GM21576 (cell line): ENCODE measurements at regions not wholly inside any gene's neighbourhood (a gene's known extent, or its start where the extent isn't known, plus 50 kb on each side); places are given as distances from the start of the nearest gene placed in this dataset.

Experiments used
- ATAC-seq: cut with Tn5 transposase; IDR thresholded peaks from one replicate; pipeline ENCODE4 v1.9.1; 2021; ENCODE audit warnings: mild to moderate bottlenecking, moderate library complexity; ENCODE audit not compliant: unreplicated experiment

DNA sequence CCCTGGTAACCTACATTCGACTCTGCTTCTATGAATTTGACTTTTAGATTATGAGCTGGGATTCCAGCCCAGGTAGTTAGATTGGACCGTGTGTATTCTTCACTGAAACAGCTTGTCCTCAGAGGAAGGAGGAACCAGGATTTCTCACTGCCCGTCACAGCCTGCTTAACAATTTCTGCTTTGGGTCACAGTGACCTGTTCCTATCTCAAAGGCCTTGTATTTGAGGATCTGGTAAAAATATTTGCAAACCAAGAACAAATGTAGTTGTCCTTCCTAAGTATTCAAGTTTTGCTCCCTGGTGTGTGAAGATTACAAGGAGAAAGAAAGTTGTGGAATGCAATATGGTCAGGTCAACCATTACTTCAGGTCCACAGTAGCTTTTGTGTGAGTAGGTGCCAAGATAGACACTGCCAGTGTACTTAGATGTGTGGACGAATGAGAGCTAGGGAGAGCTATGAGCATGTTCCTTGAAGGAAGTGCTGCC is 55.1 kb downstream of the KIF4B start:
- no peak for ATAC-seq

DNA sequence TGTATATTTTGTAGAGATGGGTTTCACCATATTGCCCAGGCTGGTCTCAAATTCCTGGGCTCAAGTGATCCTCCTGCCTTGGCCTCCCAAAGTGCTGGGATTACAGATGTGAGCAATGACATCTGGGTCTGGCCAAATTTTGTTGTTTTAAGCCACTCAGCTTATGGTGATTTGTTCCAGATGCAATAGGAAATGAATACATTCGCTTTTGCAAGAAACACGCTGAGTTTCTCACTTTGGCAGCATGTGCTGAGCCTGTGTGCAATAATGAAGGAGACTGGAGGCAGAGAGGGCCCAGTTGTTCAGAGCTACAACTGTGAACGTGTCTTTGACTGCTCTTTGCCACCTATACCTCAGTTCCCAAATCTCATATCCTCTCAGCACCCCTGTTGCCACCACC is 56.4 kb downstream of the KIF4B start:
- no peak for ATAC-seq

DNA sequence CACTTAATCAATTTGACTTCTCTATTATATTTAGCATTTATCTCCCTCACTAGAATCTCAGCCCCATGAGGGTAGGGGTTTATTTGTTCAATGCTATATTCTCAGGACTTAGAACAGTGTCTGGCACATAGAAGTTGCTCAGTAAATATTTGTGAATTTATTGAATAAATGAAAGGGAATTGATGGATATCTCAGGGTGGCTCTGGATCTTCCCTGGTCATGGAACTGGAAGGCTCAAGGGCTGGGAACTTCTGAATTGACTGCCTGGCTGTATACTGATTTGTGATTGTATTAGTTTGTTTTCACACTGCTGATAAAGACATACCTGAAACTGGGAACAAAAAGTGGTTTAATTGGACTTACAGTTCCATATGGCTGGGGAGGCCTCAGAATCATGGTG is 57.2 kb downstream of the KIF4B start:
- ATAC-seq, result no peak

DNA sequence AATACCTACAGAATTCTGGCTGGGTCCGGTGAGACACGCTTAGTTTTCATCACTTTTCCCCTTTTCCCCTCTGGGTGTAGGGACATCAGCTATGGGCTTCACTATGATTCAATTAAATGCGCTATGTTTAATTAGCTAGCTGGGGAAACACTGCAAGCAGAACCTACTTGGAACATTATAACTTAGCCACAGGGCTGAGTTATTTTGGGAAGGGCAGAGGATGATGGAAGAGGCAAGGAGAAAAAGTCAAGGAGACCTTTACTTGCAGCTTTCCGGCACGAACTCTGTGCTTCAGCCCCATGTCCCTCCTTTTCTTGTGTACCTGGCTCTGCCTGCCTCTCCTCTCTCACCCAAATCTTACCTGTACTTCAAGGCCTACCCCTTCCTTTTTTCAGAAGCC is 62.8 kb downstream of the KIF4B start:
- no peak for ATAC-seq

DNA sequence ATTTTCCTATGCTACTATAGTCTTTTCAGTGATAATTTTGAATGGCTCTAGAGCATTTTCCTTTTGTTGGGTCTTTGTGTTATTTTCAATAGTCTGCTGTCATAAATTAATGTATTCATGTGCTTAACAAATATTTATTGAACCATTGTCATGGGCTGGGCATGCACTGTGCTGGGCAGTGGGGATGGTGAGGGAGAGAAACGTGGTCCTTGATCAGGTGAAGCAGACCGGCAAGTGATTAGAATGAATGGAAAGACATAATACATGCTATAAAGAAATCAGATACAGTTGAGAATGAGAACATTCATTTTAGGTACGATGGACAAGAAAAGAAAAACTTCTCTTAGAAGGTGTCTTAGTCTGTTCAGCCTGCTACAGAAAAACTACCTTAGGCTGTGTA is 66.1 kb downstream of the KIF4B start:
- no peak for ATAC-seq

DNA sequence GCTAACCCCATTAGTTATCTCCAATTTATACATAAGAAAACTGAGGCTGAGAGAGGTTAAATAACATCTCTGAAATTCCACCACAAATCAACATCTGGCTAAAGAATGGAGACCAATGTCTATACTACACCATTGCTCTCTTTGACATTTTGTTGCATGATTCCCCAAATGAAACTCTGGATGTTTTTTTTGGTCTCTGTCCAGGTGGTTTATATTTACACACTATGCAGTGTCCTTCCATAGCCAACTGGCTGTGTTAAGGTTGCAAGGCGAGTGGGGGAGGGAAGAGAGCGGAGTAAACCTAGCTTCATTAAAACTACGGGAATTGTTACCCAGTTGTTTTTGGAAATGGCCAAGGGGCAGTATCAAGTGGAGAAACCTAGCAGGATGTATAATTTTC is 67.2 kb downstream of the KIF4B start:
- no peak for ATAC-seq

DNA sequence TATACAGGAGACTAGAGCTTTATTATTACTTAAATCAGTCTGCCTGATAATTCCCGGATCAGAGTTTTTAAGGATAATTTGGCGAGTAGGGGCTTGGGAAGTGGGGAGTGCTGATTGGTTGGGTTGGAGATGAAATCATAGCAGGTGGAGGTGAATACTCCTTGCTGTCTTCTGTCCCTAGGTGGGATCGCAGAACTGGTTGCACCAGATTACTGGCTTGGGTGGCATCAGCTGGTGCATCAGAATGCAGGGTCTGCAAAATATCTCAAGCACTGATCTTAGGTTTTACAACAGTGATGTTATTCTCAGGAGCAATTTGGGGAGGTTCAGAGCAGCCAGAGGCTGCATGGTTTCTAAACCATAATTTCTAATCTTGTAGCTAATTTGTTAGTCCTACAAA is 68.1 kb downstream of the KIF4B start:
- ATAC-seq, result no peak

DNA sequence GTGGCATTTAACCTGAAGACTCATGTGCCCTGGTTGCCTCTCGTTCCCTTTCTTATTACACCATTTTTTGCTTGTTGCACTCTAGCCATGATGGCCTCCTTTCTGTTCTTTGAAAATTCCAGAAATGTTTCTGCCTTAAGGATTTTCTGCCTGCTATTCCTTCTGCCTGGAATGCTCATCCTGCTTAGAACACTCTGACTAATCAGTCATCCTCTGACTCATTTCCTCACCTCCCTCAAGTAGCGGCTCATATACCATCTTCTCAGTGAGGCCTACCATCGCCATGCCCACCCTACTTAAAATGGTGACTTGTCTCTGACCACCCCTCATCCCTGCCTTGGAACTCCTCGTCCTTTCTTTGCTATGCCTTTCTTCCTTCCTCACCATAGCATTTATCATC is 68.8 kb downstream of the KIF4B start:
- ATAC-seq, result no peak

DNA sequence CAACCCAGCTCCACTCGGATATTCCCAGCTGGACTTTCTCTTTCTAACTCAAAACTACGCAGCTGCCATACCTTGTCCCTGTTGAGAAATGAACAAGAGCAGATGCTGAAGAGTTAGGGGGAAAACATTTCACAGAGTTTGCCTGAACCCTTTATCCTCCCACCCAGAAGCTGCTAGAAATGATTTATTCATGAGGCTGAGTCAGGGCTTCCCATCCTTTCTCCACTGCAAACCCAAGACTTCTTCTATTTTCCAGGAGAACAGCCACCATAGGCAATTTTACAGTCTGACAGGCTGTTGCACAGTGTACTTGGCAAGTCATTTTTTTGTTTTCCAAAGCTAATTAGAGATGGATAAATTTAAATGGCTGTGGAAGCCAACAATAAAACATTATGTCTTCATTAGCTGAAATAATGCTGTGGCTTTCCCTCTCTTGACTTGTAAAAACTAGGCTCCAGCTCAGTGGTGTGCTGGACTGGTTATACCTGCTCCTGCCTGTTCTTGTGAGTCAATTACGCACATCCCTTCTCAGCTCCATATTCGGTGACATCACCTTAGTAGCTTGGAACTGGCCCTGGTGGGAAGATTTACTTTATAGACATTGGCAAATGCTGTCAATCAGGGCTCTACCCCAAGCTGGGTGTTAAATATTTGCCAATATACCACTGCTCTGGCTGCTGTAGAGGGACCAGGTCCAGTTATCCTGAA is 71.9 kb downstream of the KIF4B start:
- ATAC-seq, result no peak

DNA sequence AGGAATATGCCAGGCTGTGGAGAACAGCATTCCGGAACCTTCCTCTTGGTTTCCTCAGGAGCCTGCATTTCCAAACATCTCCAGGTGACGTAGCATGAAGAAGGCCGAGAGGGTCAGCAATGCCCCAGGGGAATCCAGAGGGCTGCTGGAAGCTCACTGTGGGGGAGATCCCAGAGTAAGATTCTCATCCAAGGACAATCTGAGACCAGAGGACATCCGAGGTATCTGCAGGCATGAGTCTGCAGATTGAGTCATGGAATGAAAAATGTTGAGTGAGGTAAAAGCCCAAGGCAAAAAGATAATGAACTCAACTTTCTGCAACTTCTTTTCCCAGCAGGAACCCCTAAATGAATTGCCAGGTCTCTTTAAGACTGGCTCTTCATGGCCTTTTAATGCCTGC is 73.5 kb downstream of the KIF4B start:
- ATAC-seq, result no peak

DNA sequence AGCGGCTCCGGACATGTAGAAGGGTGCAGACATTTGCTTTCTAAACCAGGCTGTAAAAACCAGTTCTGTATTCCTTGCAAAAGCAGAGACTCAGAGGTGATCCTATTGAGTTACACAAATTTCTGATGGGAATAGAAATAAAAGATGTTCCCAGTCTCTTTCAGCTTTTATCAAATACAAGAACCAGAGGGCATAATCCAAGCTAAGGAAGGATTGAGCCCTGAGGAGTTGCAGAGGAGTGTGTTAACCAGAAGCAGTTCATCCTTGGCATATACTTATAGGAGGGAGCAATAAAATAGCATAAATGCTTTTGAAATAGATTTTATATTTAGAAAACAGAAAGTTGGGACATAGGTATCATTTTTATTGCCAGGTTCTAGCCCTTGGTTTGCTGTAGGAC is 75.3 kb downstream of the KIF4B start:
- no peak for ATAC-seq

DNA sequence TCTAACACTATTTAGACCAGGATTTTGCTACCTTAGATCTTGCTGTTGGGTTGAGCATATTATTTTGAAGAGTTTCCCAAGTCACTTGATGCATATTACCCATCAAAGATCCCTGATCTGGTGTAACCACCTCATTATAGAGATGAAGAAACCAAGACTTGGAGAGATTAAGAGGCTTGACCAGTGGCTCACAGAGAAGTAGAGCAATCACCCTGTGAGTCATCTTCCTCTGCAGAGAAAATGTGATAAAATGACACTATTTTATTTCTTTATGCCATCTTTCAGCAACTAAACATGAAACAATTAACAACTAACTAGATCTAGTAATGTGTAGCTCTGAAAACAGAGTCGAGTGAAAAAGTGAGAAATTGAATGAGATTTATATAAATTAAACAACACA is 76.1 kb downstream of the KIF4B start:
- no peak for ATAC-seq

DNA sequence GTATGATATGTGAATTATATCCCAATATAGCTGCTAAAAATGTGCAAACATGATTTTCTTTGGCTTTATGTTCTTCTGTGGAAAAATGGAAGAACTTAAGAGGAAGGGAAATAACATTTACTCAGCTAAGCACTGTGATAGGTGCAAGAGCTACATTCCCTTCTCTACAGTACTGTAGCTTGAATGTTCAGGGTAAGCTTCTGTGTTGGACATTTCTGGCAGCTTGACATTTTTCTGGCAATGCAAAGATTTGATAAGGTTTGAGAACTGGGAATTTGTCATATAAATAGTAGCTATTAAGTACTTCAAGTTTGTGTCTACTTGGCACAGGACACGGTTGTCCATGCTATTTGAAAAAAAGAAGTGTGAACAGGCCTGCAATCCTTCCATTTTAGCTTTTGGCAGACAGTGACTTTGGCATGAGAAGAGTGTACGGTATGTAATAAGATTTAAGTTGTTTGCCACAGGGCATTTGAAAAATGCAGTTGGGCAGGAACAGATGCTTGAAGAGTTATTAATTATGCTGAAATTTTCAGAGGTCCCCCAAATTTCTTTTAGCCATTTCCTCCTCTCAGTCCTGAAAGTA is 77.6 kb downstream of the KIF4B start:
- ATAC-seq, result no peak

DNA sequence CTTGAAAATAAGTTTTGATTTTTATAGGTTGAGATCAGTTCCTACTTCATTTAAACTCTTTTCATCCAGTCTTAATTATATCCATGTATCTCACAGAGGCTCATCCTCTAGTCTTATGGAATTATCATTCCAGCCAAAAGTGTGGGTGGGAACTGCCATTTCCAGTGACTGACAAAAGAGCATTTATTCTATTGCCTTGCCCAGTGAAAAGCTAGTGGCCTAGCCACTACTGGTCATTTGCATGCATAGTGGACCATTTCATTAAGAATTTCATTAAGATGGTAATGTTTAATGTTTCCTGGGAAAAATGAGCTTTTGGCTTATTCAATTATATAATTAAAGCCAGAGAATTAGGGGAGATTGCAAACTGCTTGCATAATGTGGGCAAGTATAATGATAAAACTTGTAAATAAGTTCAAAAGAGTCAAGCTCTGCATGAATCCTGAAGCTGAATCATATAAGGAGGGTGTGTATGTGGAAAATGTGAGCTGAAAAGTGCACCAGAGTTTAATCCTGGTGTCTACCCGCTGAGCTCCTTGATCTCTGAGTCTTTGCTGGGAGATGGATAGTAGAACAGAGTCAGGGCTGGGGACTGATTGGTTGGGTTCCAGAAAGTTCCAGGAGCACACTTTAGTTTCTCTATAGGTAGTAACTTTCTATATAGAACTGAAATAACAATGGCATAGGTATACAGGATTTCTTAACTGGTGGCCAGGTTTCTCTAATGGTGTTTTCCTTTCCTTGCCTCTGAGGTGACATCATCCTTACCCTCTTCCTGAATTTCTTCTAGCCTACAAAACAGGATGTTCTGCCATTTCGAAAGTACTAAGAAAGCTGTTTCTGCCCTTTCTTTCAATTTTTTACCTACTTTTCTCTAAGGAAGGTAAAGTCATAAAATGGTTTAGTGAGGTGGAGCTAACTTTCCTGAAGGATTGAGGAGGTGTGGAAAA is 78.5 kb downstream of the KIF4B start:
- ATAC-seq, result no peak

DNA sequence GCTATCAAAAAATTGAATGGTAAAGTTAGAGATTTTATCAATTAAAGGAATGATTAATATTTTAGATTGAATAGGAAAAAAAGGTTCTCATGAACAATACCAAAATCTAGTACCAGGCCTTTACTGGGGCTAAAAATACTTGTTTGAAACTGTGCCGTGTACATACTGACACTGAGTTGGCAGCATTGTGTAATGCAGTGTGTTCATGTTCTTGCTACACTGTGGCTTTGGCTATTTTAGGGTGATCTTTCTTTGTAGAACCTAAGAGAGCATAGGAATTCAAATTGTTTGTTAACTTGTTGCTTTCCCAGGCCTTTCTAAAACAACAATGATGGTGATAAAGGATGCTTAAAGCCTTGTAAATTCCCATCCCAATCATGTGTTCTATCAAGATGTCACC is 80.9 kb downstream of the KIF4B start:
- no peak for ATAC-seq

DNA sequence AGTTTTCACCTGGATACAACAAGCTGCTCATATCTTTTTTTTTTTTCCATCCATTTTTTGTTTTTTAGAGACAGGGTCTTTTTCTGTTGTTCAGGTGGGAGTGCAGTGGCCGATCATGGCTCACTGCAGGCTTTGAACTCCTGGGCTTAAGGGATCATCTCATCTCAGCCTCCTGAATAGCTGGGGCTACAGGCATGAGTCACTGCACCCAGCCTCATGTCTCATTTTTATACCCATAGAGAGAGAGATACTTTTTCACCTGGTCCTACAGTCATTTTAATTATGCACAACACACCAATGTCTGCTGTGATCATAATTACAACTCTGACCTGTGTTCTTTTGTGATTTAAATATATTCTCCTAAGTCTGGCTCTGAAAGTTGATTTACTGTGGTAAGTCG is 84.4 kb downstream of the KIF4B start:
- ATAC-seq, result no peak

DNA sequence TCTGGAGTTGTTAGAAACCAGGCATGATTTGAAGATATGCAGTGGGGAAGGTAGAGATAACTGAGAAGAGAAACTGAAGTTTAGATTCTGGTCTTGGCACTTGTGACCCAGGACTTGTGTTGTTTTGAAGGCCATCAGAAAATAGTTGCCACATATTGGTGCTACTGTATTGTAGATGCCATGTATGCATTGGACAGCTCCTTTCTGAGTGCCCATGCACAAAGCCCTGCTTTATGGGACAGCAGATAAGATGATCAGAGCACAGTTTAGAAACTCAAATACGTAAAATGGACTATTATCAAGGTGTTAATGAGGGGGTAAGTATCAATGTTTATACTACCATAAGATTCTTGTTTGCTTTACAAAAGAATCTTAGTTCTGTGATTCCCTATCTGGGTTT is 84.9 kb downstream of the KIF4B start:
- ATAC-seq, result no peak

DNA sequence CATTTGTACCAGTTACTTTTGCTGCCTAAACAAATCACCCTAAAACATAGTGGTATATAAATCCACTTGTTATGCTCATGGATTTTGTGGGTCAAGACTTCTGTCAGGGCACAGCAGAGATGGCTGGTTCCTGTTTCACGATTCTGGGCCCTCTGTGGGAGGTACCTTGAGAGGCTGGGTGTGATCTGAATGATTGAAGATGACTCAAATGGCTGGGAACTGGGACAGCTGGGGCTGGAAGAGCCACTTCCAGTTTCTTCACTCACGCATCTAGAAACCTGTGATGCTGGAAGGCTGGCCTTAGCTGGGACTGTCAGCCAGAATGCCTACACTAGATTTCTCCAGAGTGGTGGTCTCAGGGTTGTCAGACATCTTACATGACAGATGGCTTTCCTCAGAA is 88.1 kb downstream of the KIF4B start:
- no peak for ATAC-seq

DNA sequence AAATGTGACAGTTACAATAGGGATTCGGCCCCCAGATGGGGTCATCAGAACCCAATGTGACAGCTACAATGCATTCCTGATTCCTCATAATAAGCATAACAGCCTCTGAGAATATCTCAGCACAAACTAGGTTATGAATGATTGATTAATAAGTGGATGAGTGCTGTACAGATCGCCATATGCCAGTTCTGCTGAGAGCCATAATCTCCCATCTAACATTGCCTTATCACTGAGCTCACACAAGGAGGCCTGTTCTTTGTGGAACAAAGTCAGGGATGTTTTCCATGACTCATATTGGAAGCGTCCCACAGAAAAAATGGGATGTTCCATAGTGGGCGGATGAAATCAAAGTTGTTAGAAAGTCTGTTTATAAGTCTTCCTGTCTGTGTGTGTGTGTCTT is 89.6 kb downstream of the KIF4B start:
- no peak for ATAC-seq

DNA sequence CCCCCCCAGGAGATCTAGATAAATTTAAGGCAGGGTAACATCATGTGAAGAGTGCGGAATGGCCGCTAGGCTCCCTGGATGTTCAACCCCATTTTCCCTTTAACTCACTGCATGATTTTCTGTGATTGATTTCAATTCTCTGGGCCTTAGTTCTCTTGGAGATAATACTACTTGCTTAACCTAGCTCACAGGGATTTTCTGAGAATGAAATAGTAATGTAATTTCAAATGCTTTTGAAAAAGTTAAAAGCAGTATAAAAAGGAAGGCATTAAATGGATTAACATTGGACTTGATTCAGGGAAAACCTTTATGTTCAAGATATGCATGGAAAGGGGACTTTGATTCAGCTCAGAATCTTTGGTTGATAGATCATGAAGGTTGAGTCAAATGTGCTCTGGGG is 90.9 kb downstream of the KIF4B start:
- no peak for ATAC-seq

DNA sequence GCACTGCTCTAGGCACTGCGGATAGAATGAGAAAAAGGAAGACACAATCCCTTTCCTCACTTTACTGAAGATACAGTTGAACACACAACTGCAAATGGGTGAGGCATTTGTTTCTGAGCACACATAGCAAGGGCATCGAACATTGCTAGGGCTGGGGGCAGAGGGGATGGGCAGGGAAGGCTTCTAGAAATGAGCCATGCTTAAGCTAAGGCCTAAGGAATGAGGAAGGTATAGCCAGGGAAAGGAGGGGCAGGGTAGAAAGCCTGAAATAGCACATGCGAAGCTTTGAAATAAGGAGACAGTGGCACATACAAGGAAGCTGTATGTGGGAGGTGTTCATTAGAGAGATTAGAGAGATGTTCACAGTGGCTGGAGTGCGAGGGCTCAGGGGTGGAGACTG is 92.7 kb downstream of the KIF4B start:
- ATAC-seq, result no peak

DNA sequence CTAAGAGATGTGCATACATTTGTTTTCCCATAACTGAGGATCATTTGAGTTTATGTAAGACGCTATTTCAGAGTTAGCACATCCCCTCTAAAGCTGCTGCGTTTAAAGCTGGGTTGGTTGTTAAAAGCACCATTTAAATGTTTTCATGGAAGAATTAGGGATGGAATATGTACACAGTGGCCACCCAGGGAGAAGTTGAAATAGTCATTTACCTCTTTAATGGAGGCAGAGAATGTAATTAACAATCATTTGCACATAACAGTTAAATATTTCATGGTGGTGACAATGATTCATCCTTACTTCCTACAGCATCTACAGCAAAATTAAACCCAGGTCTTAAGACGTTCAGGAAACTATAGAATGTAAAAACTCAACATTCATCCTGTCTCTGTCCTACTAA is 100.3 kb downstream of the KIF4B start:
- ATAC-seq, result no peak
